HepG2 (cell line): ENCODE measurements at regions not wholly inside any gene's neighbourhood (a gene's known extent, or its start where the extent isn't known, plus 50 kb on each side); places are given as distances from the start of the nearest gene placed in this dataset.
A peak's percentile ranks its signal among the peaks of the same experiment; 100 is the strongest.

Source experiments
- ATF1 ChIP-seq: IDR thresholded peaks from 2 replicates; pipeline ENCODE4 v1.6.1; 2016; ENCODE audit warnings: mild to moderate bottlenecking, control low read depth
- ATF5 ChIP-seq: sonication (generic); formaldehyde crosslinking; IDR thresholded peaks from 2 replicates; pipeline ENCODE4 v1.4.0; 2020; ENCODE audit warnings: mild to moderate bottlenecking, low read depth, missing genetic modification reagents
- GABPB1 ChIP-seq: IDR thresholded peaks from 2 replicates; pipeline ENCODE4 v1.6.1; 2016; ENCODE audit warnings: mild to moderate bottlenecking, missing genetic modification reagents, moderate library complexity, missing compliant biosample characterization
- GRHL1 ChIP-seq: sonication (generic); formaldehyde crosslinking; conservative IDR thresholded peaks from 2 replicates; pipeline ENCODE4 v1.8.0; 2022; ENCODE audit warnings: missing genetic modification reagents
- HOXA3 ChIP-seq: sonication (generic); formaldehyde crosslinking; IDR thresholded peaks from 2 replicates; pipeline ENCODE4 v1.5.0; 2020; ENCODE audit warnings: missing genetic modification reagents
- ISX ChIP-seq: sonication (generic); formaldehyde crosslinking; conservative IDR thresholded peaks from 2 replicates; pipeline ENCODE4 v1.5.0; 2020; ENCODE audit warnings: missing genetic modification reagents
- MXD4 ChIP-seq: IDR thresholded peaks from 2 replicates; pipeline ENCODE4 v1.6.1; 2016; ENCODE audit warnings: mild to moderate bottlenecking, missing biosample characterization, missing genetic modification reagents
- NCOA2 ChIP-seq: sonication (generic); formaldehyde crosslinking; IDR thresholded peaks from 2 replicates; pipeline ENCODE4 v1.8.0; 2022; ENCODE audit warnings: inconsistent platforms
- PATZ1 ChIP-seq: sonication (generic); formaldehyde crosslinking; IDR thresholded peaks from 2 replicates; pipeline ENCODE4 v1.4.0; 2020; ENCODE audit warnings: missing genetic modification reagents
- RFX3 ChIP-seq: IDR thresholded peaks from 2 replicates; pipeline ENCODE4 v1.6.1; 2016; ENCODE audit warnings: missing biosample characterization, missing genetic modification reagents
- U2AF2 ChIP-seq: fragments of 200-400 bp; formaldehyde crosslinking; IDR thresholded peaks from 2 replicates; pipeline ENCODE4 v1.6.1; 2017; ENCODE audit warnings: low read depth, mild to moderate bottlenecking, low read length
- ZNF800 ChIP-seq: sonication (generic); formaldehyde crosslinking; IDR thresholded peaks from 2 replicates; pipeline ENCODE4 v1.4.0; 2020; ENCODE audit warnings: missing genetic modification reagents
- TF ChIP-seq, protein P1 (sequence below): sonication (generic); formaldehyde crosslinking; IDR thresholded peaks from 2 replicates; pipeline ENCODE4 v1.5.0; 2020; ENCODE audit warnings: missing genetic modification reagents, mild to moderate bottlenecking, borderline replicate concordance
- TF ChIP-seq, protein P2 (sequence below): sonication (generic); formaldehyde crosslinking; IDR thresholded peaks from 2 replicates; pipeline ENCODE4 v1.4.0; 2020; ENCODE audit warnings: missing genetic modification reagents
- TF ChIP-seq, protein P3 (sequence below): sonication (generic); formaldehyde crosslinking; IDR thresholded peaks from 2 replicates; pipeline ENCODE4 v1.5.0; 2020; ENCODE audit warnings: mild to moderate bottlenecking, missing genetic modification reagents

DNA sequence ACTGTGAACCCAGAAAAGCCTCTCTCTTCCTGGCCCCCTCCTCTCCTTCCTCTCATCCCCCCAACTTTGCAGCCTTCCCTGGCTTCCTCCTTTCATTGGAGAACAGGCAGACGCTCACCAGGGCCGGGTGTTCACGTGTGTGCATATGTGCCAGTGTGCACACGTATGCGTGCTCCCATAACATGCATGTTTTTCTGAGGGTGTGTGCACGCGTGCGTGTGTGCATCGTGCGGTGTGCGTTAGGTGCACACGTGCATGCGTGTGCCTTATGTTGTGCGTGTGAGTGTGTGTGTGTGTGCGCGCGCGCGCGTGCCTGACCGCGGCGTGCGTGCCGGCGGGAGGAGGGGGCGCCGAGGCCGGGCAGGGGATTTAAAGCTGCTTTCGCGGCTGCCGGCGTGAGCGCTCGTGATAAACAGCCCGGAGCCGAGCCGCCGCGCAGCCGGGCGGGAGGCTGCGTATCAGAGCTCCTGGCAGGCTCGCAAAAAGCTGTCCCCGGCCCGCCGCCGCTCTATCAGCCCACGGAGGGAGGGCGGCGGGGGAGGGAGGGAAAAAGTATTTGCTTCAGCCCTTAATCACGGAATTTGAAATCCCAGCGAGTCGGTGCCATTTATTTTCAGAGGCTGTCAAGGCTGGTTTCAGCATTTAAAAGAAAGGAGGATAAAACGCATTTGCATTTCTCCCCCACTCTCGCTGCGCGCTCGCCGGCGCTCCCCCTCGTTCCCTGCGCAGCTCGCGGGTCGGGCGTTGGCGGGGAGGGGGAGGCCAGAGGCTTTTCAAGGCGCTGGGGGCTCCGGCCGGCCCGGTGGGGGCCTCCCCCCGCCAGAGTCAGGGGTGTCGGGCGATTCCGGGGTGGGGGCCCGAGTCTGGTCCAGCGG is 183.9 kb downstream of the C9orf50 start (continued):
- TF ChIP-seq ZNF800 (peak; percentile 60; the same call in 1 of the 2 replicates), NCOA2 (CRISPR knock-in tag) (no peak), ISX (CRISPR knock-in tag) (no peak), GABPB1 (0 out of 2 replicates have a peak, but pooled peaks have one; percentile 40), U2AF2 (no peak), GRHL1 (no peak), PATZ1 (peak; percentile 9; the same call in 1 of the 2 replicates), ATF1 (CRISPR knock-in tag) (no peak), HOXA3 (CRISPR knock-in tag) (0 out of 2 replicates have a peak, but pooled peaks have one; percentile 19), MXD4 (CRISPR knock-in tag) (no peak), ATF5 (no peak), RFX3 (CRISPR knock-in tag) (no peak)
- TF ChIP-seq, protein P1, sequence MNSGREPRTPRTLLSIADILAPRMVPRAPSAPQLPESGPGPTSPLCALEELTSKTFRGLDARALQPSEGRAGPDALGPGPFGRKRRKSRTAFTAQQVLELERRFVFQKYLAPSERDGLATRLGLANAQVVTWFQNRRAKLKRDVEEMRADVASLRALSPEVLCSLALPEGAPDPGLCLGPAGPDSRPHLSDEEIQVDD (CRISPR knock-in tag), result 0 out of 2 replicates have a peak, but pooled peaks have one; percentile 36
- TF ChIP-seq, protein P2, sequence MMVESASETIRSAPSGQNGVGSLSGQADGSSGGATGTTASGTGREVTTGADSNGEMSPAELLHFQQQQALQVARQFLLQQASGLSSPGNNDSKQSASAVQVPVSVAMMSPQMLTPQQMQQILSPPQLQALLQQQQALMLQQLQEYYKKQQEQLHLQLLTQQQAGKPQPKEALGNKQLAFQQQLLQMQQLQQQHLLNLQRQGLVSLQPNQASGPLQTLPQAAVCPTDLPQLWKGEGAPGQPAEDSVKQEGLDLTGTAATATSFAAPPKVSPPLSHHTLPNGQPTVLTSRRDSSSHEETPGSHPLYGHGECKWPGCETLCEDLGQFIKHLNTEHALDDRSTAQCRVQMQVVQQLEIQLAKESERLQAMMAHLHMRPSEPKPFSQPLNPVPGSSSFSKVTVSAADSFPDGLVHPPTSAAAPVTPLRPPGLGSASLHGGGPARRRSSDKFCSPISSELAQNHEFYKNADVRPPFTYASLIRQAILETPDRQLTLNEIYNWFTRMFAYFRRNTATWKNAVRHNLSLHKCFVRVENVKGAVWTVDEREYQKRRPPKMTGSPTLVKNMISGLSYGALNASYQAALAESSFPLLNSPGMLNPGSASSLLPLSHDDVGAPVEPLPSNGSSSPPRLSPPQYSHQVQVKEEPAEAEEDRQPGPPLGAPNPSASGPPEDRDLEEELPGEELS (CRISPR knock-in tag), result no peak
- TF ChIP-seq, protein P3, sequence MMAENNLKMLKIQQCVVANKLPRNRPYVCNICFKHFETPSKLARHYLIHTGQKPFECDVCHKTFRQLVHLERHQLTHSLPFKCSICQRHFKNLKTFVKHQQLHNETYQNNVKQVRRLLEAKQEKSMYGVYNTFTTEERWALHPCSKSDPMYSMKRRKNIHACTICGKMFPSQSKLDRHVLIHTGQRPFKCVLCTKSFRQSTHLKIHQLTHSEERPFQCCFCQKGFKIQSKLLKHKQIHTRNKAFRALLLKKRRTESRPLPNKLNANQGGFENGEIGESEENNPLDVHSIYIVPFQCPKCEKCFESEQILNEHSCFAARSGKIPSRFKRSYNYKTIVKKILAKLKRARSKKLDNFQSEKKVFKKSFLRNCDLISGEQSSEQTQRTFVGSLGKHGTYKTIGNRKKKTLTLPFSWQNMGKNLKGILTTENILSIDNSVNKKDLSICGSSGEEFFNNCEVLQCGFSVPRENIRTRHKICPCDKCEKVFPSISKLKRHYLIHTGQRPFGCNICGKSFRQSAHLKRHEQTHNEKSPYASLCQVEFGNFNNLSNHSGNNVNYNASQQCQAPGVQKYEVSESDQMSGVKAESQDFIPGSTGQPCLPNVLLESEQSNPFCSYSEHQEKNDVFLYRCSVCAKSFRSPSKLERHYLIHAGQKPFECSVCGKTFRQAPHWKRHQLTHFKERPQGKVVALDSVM (CRISPR knock-in tag), result 0 out of 2 replicates have a peak, but pooled peaks have one; percentile 33
